ENCODE measurements at regions not wholly inside any gene's neighbourhood (a gene's known extent, or its start where the extent isn't known, plus 50 kb on each side); places are given as distances from the start of the nearest gene placed in this dataset.

GRCh38 chr5:72020161-72020983, 86.9 kb upstream of the MAP1B start:
- H3K27ac ChIP-seq: no peak overlapping the region
- H3K36me3 ChIP-seq: no peaks in the 10 kb centered on the region
- H3K4me2 ChIP-seq: no peak overlapping the region
- no peaks in the 10 kb centered on the region for H3K9me3 ChIP-seq
- H3K27me3 ChIP-seq: no peaks in the 10 kb centered on the region
- H4K20me1 ChIP-seq: no peaks in the 10 kb centered on the region
- TF ChIP-seq Cebpa-rat (IDR thresholded peaks at IDR 0.05): no peak
- H3K4me1 ChIP-seq: no peaks in the 10 kb centered on the region
- H3K9ac ChIP-seq: no peak overlapping the region
- no peak overlapping the region for H3K4me3 ChIP-seq

DNA sequence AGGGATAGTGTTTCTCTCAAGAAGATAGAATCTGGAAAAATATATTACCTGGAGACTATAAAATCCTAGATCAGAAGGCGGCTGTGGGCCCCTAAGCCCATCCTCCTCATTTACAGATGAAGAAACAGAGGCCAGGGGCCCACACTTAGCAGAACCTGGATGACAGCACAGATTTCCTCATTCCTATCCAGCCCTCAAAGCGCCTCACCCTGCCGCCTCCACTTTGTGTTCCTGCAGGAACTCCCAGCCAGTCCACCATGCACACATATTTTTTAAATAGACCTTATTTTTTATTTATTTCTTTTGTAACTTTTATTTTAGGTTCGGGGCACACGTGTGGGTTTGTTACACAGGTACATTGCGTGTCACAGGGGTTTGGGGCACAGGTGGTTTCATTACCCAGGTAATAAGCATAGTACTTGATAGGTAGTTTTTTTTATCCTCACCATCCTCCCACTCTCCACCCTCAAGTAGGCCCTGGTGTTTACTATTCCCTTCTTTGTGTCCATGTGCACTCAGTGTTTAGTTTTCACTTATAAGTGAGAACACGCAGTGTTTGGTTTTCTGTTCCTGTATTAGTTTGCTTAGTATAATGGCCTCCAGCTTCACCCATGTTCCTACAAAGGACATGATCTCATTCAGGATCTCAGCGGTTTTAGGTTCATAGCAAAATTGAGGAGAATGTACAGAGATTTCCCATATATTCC, 85.5 kb upstream of the MAP1B start:
- Histone ChIP-seq H3K27me3 (no peaks in the 10 kb centered on the region), H3K9me3 (no peaks in the 10 kb centered on the region), H3K9ac (no peak overlapping the region), H3K4me2 (no peak overlapping the region), H3K27ac (no peak overlapping the region), H4K20me1 (no peaks in the 10 kb centered on the region), H3K4me1 (no peaks in the 10 kb centered on the region), H3K4me3 (no peak overlapping the region), H3K36me3 (no peaks in the 10 kb centered on the region)
- no peak for TF ChIP-seq Cebpa-rat (IDR thresholded peaks at IDR 0.05)

DNA sequence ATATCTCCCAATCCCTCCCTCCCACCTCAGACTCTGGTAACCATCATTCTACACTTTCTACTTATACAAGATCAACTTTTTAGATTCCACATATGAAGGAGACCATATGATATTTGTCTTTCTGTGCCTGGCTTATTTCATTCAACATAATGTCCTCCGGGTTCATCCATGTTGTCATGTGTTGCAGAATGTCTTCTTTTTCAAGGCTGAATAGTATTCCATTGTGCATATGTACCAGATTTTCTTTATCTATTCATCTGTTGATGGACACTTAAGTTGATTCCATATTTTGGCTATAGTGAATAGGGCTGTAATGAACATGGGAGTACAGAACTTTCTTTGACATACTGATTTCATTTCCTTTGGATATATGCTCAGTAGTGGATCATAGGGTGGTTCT, 78.9 kb upstream of the MAP1B start:
- Histone ChIP-seq H3K9me3 (no peaks in the 10 kb centered on the region), H3K4me1 (no peaks in the 10 kb centered on the region), H3K4me2 (no peak overlapping the region), H3K27me3 (no peaks in the 10 kb centered on the region), H3K27ac (no peak overlapping the region), H3K4me3 (no peak overlapping the region), H3K36me3 (no peaks in the 10 kb centered on the region), H4K20me1 (no peaks in the 10 kb centered on the region), H3K9ac (no peak overlapping the region)
- TF ChIP-seq Cebpa-rat (IDR thresholded peaks at IDR 0.05): no peak

DNA sequence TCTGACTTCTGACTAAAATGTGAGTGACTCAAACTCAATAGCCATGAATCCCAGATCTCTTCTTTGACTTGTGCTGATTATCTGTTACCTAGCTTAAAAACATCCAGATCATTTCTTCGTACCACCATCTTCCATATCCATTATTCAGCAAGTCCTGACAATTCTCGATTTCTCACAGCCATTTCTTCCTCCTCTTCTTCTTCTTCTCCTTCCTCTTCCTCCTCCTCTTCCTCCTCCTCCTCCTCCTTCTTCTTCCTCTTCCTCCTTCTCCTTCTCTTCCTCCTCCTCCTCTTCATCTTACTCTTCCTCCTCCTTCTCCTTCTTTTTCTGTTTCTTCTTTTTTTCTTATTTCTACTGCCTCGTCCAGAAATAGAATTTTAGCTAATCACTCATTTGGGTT, 77.0 kb upstream of the MAP1B start:
- no peak for TF ChIP-seq Cebpa-rat (IDR thresholded peaks at IDR 0.05)
- Histone ChIP-seq H3K4me3 (no peak overlapping the region), H3K36me3 (no peaks in the 10 kb centered on the region), H3K4me1 (no peaks in the 10 kb centered on the region), H3K27me3 (no peaks in the 10 kb centered on the region), H3K4me2 (no peak overlapping the region), H4K20me1 (no peaks in the 10 kb centered on the region), H3K27ac (no peak overlapping the region), H3K9ac (no peak overlapping the region), H3K9me3 (no peaks in the 10 kb centered on the region)

DNA sequence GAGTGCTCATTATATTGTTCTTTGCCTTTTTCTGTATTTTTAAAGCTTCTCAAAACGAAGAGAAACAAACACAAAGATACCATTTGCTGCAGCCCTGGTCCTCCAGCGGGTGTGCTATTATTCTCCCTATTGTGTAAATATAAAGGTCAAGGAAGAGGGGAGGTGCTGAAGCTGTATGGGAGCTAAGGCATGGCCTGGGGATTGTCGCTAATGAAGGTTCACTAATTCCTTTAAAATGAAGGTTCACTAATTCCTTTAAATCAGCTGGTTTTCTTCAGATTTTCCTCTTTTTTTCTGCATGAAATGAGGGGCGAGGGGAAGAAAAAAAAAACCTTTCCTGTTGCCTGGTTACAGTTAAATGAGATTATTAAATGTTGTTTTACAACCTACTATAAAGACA, 74.5 kb upstream of the MAP1B start:
- no peak overlapping the region for H3K4me3 ChIP-seq
- H3K4me2 ChIP-seq: no peak overlapping the region
- no peak for TF ChIP-seq Cebpa-rat (IDR thresholded peaks at IDR 0.05)
- H3K9me3 ChIP-seq: no peaks in the 10 kb centered on the region
- H3K27me3 ChIP-seq: no peaks in the 10 kb centered on the region
- H3K4me1 ChIP-seq: no peaks in the 10 kb centered on the region
- no peak overlapping the region for H3K9ac ChIP-seq
- H3K27ac ChIP-seq: no peak overlapping the region
- H4K20me1 ChIP-seq: no peaks in the 10 kb centered on the region
- H3K36me3 ChIP-seq: no peaks in the 10 kb centered on the region

DNA sequence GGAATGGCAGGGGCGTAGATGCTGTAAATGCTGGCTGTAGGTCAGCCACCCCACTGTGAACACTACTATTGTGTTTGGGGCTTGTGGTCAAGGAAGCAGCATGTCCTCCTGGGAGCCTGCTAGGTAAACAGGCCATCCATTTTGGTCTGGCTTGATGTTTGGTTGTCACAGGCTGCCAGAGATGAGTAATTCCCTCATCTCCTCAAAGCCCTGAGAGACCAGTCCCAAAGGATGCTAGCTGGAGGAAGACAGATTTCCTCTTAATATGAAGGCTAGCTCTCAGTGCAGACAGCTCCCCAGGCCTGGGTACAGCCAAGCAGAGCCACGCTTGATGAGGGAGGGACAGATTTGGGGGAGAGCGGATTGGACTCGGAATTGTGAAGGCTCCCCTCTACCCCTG, 72.5 kb upstream of the MAP1B start:
- Histone ChIP-seq H3K4me2 (no peak overlapping the region), H4K20me1 (no peaks in the 10 kb centered on the region), H3K36me3 (no peaks in the 10 kb centered on the region), H3K4me3 (no peak overlapping the region), H3K4me1 (no peaks in the 10 kb centered on the region), H3K9me3 (no peaks in the 10 kb centered on the region), H3K27me3 (no peaks in the 10 kb centered on the region), H3K27ac (no peak overlapping the region), H3K9ac (no peak overlapping the region)
- TF ChIP-seq Cebpa-rat (IDR thresholded peaks at IDR 0.05): no peak

DNA sequence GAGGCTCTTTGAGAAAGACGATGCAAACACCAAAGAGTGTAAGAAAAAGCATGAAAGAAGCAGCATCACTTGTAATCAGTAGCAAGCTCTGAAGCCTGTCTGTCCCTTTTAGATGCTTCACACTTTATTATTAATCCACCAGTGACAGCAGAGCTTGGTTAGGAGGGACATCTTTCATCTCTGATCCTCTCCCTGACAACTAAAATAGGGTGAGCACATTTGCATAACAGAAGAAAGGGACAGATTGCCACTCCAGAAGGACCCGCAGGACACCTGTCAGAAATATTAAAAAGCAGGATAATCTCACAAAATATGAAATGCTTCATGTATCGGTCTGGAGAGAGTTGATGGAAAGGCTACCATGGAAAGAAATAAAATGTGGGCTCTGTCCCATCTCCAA, 71.4 kb upstream of the MAP1B start:
- H3K27me3 ChIP-seq: no peaks in the 10 kb centered on the region

DNA sequence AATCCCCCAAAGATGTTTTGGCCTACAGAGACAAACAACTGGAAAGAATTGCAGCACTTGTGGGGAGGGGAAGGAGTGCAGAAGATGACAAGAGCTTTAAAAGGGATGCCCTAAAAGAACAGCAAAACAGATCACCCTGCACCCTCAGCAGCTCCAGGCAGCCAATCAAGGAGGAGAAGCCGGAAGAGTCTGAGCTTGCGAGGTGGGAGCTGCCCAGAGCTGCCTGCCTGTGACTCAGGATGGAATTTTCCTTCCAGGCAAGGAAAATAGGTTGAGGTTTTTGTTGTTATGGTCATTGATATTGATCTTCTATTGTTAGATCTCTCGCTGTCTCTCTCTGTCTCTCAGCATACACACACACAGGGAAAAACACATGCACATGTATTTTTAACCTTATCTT, 70.3 kb upstream of the MAP1B start:
- no peaks in the 10 kb centered on the region for H3K4me1 ChIP-seq
- TF ChIP-seq Cebpa-rat (IDR thresholded peaks at IDR 0.05): no peak
- H3K27me3 ChIP-seq: no peaks in the 10 kb centered on the region

More for the DNA sequence above, 71.4 kb upstream of the MAP1B start:
- Histone ChIP-seq H3K4me3 (no peak overlapping the region), H3K9me3 (no peaks in the 10 kb centered on the region), H3K9ac (no peak overlapping the region), H3K36me3 (no peaks in the 10 kb centered on the region), H3K4me2 (no peak overlapping the region), H4K20me1 (no peaks in the 10 kb centered on the region), H3K4me1 (no peaks in the 10 kb centered on the region), H3K27ac (no peak overlapping the region)
- TF ChIP-seq Cebpa-rat (IDR thresholded peaks at IDR 0.05): no peak

DNA sequence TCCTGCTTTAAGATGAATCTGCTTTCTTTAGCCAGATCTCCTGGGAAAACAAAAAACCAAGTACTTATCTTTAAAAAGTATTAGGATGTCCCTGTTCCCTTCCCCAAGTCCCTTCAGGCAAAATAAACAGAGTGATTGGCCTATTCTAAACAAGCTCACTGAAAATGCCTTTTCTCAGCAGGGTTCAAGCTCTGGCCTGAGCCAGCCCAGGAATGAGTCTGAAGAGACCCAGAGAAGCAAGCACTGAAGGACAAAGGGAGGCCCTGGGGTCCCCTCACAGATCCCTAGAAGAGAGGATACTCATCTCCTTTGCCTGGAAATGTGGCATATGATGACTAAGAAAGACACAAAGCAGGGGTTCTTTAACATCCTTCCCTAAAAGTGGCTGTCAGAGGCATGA, 66.8 kb upstream of the MAP1B start:
- Histone ChIP-seq H3K27me3 (no peaks in the 10 kb centered on the region), H3K9me3 (no peaks in the 10 kb centered on the region), H3K4me2 (no peak overlapping the region), H3K27ac (no peak overlapping the region), H3K9ac (no peak overlapping the region), H3K36me3 (no peaks in the 10 kb centered on the region), H3K4me3 (no peak overlapping the region), H4K20me1 (no peaks in the 10 kb centered on the region), H3K4me1 (no peaks in the 10 kb centered on the region)
- no peak for TF ChIP-seq Cebpa-rat (IDR thresholded peaks at IDR 0.05)

More for the DNA sequence above, 70.3 kb upstream of the MAP1B start:
- no peak overlapping the region for H3K4me2 ChIP-seq
- H3K9me3 ChIP-seq: no peaks in the 10 kb centered on the region
- H3K4me3 ChIP-seq: no peak overlapping the region
- H3K36me3 ChIP-seq: no peaks in the 10 kb centered on the region
- no peaks in the 10 kb centered on the region for H4K20me1 ChIP-seq
- no peak overlapping the region for H3K27ac ChIP-seq
- no peak overlapping the region for H3K9ac ChIP-seq

DNA sequence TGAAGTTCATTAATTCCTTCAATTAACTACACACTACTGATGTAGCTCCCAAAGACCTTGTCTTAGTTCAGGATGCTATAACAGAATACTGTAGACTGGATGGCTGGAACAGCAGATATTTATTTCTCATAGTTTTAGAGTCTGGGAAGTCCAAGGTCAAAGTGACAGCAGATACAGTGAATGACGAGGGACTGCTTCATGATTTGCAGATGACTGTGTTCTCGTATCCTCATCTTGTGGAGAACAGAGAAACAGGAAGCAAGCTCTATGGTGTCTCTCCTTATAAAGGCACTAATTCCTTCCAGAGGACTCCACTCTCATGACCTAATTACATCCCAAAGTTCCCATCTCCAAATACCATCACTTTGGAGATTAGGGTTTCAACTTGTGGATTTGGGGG, 65.6 kb upstream of the MAP1B start:
- Histone ChIP-seq H3K27me3 (no peaks in the 10 kb centered on the region), H3K4me3 (no peak overlapping the region), H3K36me3 (no peaks in the 10 kb centered on the region), H3K27ac (no peak overlapping the region), H4K20me1 (no peaks in the 10 kb centered on the region), H3K4me2 (no peak overlapping the region), H3K9me3 (no peaks in the 10 kb centered on the region), H3K9ac (no peak overlapping the region), H3K4me1 (no peaks in the 10 kb centered on the region)
- TF ChIP-seq Cebpa-rat (IDR thresholded peaks at IDR 0.05): no peak
